GM19035 (cell line): ENCODE measurements at regions not wholly inside any gene's neighbourhood (a gene's known extent, or its start where the extent isn't known, plus 50 kb on each side); places are given as distances from the start of the nearest gene placed in this dataset.

Experiments
- ATAC-seq: cut with Tn5 transposase; IDR thresholded peaks from one replicate; pipeline ENCODE4 v1.9.1; 2021; ENCODE audit not compliant: unreplicated experiment

GRCh38 chr7:121810831-121811672, 61.9 kb upstream of the PTPRZ1 start:
- no peak for ATAC-seq

- ATAC-seq, result no peak
These were observed 65.9 kb upstream of the PTPRZ1 start for GRCh38 chr7:121807078-121807477.

DNA sequence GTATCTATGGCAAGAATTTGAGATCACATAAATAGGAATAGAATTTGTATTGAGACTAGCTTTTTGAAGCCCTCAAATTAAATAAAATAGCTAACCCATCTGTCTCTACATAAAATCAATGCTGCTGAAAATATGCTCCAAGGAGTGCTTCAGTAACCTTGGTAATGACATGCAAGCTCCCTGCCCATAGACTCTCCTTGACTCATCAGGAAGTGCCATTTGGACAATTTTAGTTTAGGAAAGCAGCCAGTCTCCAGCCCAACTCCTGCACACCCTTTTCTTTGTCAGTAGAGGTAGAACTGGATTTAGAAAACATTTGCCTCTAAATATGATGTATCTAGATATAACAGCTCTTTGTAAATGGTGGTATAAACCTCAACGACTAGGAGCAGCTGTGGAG, 69.9 kb upstream of the PTPRZ1 start:
- no peak for ATAC-seq

DNA sequence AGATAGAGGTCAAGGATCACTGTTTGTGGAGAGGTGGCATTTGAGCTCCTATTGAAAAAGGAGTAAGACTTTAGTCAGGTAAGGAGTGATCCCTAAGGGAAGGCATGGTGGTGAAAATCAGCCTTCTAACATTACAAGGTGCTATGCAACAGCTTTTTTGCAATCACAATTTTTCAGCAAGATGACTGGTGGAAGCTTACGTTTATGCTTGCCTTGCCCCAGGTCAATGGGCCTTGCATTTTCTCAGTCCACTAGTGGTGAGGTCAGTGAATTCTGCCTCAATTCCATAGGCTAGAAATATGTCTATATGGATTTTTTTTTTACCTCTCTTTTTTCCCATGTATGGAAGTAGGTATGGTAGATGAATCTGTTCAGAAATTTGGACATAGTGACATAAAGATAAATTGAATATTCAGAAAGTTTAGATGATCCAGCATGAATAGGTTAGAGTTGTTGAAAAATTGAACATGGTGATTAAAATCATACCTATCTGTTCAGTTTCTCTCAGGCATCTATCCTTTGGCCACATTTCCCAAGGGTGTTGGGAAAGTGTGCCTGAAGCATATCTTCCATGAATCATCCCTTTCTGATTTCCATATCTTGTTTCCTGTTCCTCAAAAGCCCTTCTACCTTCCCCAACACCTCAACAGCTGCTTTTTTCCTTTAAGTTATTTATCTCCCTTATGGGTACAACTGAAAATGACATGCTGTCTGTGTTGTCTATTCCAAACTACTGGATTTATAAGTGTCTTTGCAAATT, 71.9 kb upstream of the PTPRZ1 start:
- no peak for ATAC-seq

- ATAC-seq, result no peak
These were observed 74.1 kb upstream of the PTPRZ1 start for GRCh38 chr7:121798896-121799295.

GRCh38 chr7:121798453-121798840, 74.5 kb upstream of the PTPRZ1 start:
- ATAC-seq, result no peak

DNA sequence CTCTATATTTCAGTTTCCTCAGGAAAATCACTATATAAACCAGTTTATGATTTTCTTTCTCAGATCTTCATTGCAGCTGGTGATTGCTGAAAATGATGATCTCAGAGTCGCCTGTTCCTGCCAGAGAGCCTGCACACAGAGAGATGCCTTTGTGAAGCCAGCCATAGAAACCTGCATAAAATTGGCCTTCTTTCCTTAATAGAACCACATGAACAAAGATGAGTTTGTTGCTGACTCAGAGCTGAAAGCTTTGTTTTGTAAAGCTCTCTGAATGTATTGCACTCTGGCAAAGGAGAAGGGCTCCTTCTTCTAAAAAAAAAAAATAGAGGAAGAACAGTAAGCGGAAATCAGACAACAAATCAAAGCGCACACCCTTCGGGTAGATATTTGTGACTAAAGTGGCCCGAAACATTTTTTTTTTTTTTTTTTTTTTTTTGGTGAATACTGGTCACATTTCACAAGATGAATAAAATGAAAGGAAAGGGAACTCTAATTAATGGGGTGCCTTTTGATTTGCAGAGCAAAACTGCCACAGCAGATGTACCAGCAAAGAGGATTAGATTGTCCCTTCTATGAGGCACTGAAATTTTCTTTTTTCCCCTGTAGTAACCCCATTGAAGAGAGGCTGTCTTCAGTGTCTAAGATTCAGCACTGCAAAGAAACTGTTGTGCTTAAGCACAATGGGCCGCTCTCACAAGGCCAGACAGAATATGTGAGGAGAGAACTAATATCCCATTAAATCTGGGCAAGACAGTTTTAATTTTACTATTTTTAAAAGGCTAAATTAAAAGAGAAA, 75.1 kb upstream of the PTPRZ1 start:
- no peak for ATAC-seq

DNA sequence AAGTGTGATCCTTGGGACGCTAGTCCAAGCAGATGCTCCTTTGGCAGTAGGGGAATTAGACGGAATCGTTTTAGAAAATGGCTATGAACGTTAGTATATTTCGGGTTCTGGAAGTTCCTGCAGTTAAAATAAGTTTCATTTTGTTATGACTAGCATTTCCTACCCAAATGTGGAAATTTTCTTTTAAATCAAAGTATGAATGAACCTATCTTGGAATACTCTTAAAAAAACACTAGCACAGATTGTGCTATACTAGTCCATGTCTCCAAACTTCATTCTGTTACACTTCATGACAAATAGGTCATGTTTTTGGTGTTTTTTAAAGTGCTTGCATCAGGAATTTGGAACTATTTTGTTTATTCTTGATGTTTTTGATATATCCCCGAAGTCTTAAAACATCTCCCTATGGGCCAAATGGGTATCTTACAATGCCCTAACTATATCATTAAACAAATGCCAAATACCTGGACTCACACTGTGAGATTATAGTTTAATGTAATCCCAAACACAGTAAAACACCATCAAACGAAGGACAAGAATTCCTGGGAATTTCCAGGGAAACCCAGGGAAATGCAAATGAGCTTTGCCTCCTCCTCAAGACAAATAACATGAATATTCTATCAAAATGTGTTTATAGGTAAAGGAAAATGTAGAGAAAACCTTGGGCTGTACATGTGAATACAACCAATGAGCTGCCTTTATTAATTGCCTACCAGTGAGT, 75.9 kb upstream of the PTPRZ1 start:
- ATAC-seq, result no peak

DNA sequence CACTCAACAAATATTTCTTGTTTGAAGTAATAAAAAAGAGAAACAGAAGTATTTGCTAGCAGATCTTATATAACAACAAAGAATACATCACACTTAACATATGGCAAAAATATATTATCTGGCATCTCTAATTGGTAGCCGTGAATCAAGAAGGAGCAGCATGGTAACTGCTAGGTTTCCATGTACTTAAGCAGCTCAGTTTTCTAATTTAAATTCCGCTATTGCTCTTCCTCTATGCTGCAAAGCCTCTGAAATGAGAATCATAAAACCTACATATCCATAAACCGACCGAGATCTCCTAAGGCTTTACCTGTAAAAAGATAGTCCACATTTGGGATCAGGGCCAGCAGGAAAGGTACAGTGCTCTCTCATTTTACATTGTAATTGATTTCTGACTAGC, 76.6 kb upstream of the PTPRZ1 start:
- no peak for ATAC-seq

- ATAC-seq, result no peak
These were observed 77.2 kb upstream of the PTPRZ1 start for GRCh38 chr7:121795736-121796135.

DNA sequence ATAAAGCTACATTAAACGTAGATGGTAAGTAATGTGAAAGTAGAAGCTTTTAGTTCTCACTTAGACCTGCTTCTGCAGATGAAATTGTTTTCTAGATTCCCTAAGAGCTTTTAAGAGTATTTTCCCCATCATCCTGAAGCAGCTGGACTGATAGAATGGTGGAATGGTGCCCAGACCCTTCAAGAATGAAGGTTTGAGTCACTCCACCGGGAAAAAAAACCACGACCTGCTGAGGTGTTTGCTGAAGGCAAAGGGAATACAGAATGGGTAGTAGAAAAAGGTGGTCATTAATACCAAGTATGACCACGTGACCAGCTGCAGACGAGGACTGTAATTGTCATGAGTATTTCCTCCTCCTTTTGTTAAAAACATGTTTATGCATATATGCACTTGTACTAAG, 79.2 kb upstream of the PTPRZ1 start:
- ATAC-seq, result no peak

- no peak for ATAC-seq
These were observed 95.3 kb upstream of the PTPRZ1 start for GRCh38 chr7:121777672-121778071.

- no peak for ATAC-seq
These were observed 98.4 kb upstream of the PTPRZ1 start for GRCh38 chr7:121774563-121774962.

DNA sequence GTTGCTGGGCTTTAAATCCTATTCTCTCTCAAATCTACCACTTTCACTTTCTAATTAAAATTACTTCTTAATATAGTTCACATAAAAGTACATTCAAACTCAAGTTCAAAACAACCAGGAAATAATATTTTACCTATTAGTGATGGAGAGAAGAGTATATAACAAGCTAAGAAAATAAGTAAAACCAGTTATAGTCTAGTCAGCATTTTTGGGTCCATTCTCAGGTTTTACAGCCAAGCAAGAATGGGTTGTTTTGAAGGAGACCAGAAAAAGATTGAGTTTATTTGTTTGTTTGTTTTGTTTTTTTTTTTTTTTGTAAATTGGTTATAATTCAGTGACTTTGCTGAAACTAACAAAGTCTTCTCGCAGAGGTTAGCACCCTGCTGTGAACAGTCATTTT, 106.3 kb upstream of the PTPRZ1 start:
- ATAC-seq, result no peak

GRCh38 chr7:121761399-121761798, 111.6 kb upstream of the PTPRZ1 start:
- ATAC-seq, result no peak

- no peak for ATAC-seq
These were observed 117.0 kb upstream of the PTPRZ1 start for GRCh38 chr7:121755818-121756552.

DNA sequence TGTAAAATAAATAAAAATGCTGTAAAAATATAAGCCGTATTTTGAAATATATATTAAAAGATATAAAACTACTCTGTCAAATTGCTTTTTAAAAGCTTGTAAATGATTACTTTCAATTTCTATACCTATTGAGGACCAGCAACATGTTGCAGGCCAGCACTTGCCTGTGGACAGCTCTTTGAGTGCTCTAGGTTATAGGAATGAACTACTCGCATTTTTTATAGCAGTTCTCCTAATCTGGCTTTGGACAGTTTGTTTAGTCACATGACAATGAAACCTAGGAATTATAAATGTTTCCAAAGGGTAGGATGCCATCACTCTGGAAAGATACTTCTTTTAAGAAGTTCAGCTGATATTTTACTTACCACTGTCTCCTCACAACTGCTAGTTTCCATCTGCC, 117.7 kb upstream of the PTPRZ1 start:
- no peak for ATAC-seq

DNA sequence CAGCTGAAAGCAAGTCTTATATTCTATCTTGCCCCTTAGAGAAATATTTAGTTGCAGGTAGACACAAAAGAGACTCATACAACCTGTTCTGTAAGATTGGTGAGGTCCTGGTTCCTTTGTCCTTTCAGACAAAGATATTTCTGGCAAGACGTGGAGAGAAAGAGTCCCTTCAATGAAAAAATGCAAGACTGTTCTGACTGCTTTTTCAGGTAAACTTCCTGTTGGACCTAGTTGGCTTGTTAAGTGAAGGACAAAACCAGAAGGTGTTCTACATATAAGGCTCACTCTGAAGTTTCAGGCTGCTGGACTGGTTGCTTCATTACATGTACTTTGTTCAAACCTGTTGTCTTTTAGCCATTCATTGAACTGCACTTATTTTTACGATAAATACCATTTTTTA, 119.0 kb upstream of the PTPRZ1 start:
- no peak for ATAC-seq

- no peak for ATAC-seq
These were observed 120.3 kb upstream of the PTPRZ1 start for GRCh38 chr7:121752706-121753105.

DNA sequence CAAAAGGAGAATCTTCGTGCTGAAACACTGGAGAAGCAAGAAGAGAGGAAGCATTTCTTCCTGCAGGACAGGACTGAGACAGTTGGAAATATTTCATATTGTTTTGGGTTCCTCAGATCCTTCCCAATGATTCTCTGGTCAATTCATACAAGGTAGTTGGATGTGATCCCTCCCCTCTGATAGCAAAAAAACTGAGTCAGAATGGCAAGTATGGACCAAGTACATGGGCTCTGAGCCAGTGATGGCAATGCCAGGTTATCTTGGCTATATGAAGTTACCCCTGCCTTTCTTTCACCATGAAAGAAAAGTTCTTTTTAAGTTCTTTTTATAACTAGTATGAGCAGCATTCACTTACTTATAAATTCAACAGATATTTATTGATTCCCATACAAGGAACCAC, 124.4 kb upstream of the PTPRZ1 start:
- no peak for ATAC-seq
